C1 segment of cervical spinal cord (tissue), 14 donors: ENCODE measurements at regions not wholly inside any gene's neighbourhood (a gene's known extent, or its start where the extent isn't known, plus 50 kb on each side); places are given as distances from the start of the nearest gene placed in this dataset.

Experiments used
- DNase-seq, 14 donors: peaks; one replicate each; lab custom pipeline; 2025; lab: John Stamatoyannopoulos, UW

DNA sequence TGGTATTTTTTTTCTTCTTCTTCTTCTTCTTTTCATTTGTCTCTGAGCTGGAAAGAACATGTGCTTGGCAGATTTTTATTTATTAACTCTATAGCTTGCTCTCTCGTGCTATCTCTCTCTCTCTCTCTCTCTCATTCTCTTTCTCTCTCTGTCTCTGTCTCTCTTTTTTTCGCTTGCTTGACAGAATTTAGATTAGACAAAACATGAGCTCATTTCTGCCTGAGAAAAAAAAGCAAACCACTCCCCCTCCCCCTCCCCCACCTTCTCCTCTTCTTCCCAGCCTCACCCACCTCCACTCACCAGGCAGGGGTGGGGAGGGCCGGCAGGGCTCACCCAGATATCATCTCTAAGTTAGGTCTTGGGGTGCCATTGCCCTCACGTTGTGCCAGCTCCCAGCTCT lies 81.5 kb downstream of the PJA1 start:
- DNase-seq: no peak

DNA sequence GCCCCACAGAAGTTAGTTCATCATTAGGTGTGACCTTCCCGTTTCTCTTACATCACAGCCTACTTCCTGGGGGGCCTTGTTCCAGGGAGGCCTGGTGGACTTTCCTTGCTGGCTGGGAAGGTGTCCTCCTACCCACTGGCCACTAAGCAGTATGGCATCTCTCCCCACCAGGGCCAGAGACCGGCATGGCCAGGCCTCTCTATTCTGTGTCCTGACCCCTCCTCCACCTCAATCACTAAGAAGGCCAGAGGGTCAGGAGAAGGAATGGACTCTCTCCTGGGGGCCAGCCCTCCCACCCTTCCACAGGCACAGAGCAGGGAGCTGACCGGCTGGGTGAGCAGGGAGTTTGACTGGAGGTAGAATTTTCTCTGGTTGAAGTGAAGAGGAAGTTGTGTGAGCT lies 81.9 kb downstream of the PJA1 start:
- DNase-seq: no peak

DNA sequence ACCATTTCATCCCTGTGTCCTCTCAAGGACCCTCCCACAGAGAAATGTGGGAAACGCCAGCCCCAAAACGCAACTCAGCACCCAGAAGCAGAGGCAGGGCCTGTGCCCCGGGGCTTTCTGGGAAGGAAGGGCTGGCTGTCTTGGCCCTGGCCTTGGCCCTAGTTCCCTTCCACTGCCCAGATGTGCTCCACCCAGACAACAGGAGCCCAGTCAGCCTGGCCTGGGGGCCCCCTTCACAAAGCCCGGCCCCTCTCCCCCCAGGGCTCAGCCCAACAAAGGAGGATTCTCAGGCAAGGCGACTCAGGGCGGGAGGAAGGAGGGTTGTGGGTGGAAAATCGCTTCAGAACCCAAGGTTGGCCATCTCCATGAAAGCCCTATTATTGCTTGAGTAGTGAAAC lies 82.5 kb downstream of the PJA1 start:
- DNase-seq: no peak

GRCh38 chrX:69082055-69082752 lies 83.0 kb downstream of the PJA1 start:
- DNase-seq: no peak

DNA sequence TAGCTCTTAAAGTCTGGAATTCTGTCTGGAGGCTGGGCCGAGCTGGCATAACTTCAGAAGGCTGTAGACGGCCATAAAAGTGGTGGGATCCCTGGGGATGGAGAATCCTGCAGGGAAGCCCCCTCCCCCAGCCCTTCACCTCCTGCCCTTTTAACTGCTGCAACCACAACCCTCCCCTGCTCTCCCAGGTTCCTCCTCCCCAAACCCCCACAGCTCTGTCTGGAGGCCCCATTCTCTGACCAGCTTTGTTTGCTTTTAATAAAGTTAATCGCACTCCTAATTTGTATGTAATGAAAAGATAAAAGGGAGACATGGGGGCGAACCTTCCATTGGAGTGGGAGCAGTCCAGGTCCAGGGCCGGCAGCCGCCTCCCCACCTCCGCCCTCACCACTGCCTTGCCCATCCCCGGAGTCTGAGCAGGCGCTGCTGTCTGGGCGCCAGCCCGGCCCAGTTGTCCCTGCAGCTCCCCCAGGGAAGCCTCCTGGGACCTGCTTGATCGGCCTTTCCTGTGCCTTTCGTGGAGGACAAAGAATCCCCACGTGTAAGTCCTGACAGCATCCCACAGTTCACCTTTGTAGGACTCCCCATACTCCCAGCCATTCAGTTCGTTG lies 84.3 kb downstream of the PJA1 start:
- no peak for DNase-seq

DNA sequence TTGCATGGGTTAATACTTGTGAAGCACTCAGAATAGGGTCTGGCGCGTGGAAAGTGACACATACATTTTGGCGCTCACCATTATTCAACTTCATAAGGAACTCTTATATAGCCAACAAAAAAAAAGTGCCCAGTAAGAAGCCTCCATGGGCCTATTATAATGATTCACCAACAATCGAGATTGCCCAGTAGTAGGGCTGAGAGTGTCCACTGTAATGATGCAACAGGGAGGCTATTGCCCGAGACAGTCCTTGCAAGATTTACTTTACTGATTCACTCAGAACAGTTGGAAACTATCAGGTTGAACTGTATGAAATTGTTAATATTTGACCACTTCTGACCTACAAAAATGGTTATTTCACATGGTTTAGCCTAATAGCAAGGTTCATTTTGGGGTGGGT lies 86.0 kb downstream of the PJA1 start:
- no peak for DNase-seq

- DNase-seq: no peak
These were observed 87.3 kb downstream of the PJA1 start for GRCh38 chrX:69077895-69078455.

GRCh38 chrX:69076088-69076487 lies 89.2 kb downstream of the PJA1 start:
- DNase-seq: no peak

GRCh38 chrX:69074726-69075125 lies 90.5 kb downstream of the PJA1 start:
- no peak for DNase-seq

DNA sequence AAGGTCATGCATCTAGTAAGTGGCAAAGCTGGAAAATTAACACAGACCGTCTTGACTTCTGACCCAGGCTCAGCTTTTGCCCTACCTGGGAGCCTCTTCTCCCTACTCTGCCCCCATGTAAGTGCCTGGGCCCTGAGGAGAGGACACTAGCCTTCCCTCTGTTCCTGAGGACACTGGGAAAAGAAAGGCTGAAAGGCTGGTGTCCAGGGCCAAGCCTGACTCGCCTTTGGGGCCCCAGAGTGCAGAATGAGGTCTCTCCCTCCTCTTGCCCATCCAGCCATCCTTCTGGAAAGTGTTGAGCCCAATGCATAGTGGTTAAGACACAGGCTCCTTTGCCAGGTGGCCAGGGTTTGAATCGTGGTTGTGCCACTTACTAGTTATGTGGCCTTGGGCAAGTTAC lies 91.5 kb downstream of the PJA1 start:
- no peak for DNase-seq

DNA sequence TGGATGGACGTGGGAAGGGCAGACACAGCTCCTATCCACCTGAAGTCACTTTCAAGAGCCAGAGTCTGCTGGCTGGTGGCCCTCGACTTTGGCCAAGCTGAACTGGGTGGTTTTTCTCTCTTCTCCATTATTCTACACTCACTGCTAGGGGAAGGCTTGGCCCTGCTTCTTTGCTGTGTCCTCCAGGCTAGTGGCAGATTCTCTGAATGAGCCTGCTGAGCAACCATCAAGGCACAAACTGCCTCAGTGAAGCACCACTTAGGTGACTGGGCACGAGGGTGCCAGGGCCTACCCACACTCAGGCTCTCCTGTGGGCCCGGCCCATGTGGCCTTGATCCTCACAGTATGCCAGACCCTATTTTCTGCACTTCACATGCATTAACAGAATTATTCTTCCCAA lies 92.0 kb downstream of the PJA1 start:
- DNase-seq: no peak

DNA sequence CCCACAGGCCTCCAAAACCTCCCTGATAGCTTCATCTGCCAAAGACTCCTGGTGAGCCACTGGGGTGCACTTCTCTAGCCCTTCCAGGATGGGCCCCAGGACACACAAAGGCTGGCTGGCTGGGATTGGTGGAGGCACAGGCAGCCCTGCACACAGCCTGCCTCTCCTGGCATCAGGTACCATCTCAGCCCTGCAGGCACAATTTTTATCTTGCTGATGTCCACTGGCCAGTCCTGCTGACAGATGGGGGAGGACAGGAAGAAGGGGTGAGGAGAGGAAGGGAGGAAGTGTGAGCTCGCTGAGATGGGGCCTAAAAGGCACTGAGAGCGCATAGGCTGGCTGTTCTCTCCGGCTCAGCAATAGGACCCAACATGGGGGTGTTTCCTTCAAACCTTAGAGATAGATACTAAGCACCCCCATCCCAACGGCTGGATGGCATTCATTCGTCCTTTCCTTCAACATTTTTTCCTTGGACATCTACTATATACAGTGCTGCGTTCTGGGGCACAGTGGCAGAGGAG lies 92.7 kb downstream of the PJA1 start:
- peak in 1 of 14 donors; percentile 40 for DNase-seq

GRCh38 chrX:69070949-69071650 lies 94.2 kb downstream of the PJA1 start:
- DNase-seq: peak in 3 of 14 donors; percentile 1 to 71 (median 10)

DNA sequence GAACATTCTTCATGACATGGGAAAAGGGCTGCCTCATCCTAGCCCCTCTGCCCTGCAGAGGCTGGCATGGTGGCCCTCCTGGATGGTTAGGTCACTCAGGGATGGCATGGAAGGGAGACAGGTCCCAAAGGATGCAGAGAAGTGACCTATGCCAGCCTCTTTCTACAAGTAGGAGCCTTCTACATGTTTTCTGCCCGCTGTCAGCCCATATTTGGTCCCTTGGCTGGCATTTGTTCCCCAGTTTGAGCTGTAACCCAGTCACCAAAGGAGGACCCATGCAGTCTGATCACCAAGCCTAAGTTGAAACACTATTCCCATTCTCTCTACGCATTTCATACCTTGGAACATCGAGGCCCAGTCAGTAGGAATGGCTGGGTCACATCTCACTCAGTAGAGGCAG lies 95.4 kb downstream of the PJA1 start:
- no peak for DNase-seq

- no peak for DNase-seq
These were observed 96.2 kb downstream of the PJA1 start for GRCh38 chrX:69069086-69069445.

DNA sequence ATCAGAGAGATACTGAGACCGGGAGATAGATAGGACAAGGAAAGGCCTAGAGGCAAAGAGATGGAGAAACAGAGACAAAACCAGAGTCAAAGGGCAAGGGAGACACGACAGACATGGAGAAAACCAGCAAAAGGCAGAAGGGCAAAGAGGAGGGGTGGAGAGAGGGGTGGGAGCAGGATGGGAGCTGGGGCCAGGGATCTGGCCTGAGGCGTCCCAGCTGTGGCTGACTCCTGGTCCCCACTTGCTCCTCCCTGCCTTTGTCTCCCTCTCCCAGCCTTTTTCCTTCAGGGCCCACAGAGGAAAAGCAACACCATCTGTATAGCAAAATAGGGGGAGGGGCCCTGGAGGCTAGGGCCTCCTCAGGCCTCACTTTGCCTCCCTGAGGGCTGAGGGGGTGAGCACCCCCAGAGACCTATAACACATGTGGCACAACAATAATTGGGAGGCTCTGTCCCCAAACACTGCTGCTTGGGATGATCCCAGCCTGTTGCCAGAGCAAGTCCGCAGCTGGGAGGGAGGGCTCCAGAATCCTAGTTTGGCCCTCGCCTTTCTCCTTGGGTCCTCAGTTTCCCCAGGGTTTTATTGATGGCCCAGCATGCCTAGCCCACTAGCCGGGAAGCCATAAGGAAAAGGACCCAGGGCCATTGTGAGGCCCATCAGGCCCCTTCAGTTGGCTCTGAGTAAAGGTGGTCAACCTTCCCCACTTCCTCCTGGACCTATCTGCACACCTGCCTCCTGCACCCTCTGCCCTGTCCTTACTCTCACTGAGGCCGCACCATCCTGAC lies 96.8 kb downstream of the PJA1 start:
- DNase-seq: no peak

DNA sequence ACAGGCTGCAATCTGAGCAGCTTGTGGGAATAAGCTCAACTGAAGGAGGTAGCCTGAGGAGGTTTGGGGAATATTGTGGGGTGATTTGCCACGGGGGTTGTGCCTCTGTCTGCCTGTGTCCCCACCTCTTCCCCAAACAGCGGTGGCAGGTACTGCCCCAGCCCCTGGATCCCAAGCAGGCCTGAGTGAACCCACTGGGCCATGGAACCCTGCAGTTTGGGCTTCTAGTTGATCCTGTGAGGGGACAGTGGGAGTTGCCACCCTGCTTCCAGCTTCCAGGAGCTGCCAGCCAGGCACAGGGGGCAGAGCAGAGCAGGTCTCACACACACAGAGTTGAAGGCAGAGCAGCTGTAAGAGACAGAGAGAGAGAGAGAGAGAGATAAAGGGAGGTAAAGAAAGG lies 97.4 kb downstream of the PJA1 start:
- DNase-seq: no peak

DNA sequence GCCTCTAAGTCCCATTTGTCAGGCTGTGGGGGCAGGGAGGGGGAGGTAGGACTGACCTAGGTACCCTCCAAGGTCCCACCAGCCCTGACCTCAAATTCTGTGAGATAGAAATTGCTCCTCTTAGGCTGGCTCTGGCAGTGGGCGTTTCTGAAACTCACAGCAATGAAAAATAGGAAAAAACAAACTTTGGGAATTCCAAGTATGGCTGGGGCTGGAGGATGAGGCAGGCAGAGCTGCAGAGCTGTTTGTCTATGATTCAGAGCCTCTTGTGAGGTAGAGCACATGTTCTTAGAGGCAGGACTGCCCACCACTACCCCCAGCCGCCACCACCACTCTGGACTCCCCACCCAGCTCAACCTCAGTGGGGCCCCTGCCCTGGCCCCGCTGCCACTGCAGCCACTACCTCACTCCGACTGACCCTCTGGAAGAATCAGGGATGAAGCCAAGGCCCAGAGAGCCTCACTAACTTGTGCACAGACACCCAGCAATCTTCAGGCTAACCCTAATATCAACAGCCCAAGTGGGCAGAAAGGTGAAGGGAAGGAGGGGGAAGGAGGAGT lies 98.2 kb downstream of the PJA1 start:
- no peak for DNase-seq

GRCh38 chrX:69066021-69066757 lies 99.1 kb downstream of the PJA1 start:
- no peak for DNase-seq

DNA sequence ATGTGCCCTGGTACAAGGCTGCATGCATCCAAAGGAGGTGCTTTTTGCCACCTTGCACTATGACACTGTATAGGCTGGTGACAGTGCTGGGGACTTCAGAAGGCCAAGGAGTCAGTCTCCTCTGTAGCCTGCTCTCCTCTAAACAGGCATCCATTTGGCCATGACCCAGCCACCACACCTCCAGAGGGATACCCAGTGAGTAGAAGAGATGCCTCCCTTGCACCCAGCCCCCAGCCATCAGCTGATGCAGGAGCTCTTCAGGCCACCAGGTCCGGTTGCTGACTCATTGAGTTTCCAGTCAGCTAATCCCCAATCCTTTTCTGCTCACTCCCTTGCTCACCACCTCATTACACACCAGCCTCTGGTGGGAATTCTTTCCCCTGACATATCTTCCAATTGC lies 99.8 kb downstream of the PJA1 start:
- DNase-seq: no peak

- no peak for DNase-seq
These were observed 101.8 kb downstream of the PJA1 start for GRCh38 chrX:69063486-69063885.
